ENCODE measurements at regions not wholly inside any gene's neighbourhood (a gene's known extent, or its start where the extent isn't known, plus 50 kb on each side); places are given as distances from the start of the nearest gene placed in this dataset.

- Histone ChIP-seq H3K9me2 (replicated peaks; ENCODE audit: insufficient read depth, low read length) (no peaks in the 10 kb centered on the region), H3K9me3 (ENCODE audit: insufficient read depth, low read length) (no peaks in the 10 kb centered on the region), H3K79me2 (ENCODE audit: insufficient read depth, low read length) (no peaks in the 10 kb centered on the region), H3K4me2 (ENCODE audit: low read depth, low read length, poor library complexity, severe bottlenecking) (no peak overlapping the region), H3F3A (ENCODE audit: insufficient read depth) (no peaks in the 10 kb centered on the region), H4K20me1 (ENCODE audit: low read depth, low read length) (no peaks in the 10 kb centered on the region), H3K27me3 (ENCODE audit: low read length) (no peaks in the 10 kb centered on the region), H3K9ac (ENCODE audit: low read length) (no peak overlapping the region), H2AFZ (ENCODE audit: low read depth, low read length, severe bottlenecking) (no peak overlapping the region), H3K36me3 (ENCODE audit: low read length) (no peaks in the 10 kb centered on the region), H3K4me3 (ENCODE audit: insufficient read depth, low read length, poor library complexity, severe bottlenecking) (no peak overlapping the region), H3K27ac (ENCODE audit: low read depth, low read length) (no peak overlapping the region)
- TF ChIP-seq CTCF (IDR thresholded peaks at IDR 0.05; ENCODE audit: insufficient read depth, low read length, poor library complexity, severe bottlenecking) (no peak), EZH2phosphoT487 (conservative IDR thresholded peaks at IDR 0.05; ENCODE audit: low read length) (no peak)
Measured at GRCh38 chr1:114235960-114236359, 82.3 kb upstream of the SYT6 start.

- Histone ChIP-seq H3K9me2 (replicated peaks; ENCODE audit: insufficient read depth, low read length) (no peaks in the 10 kb centered on the region), H3K9me3 (ENCODE audit: insufficient read depth, low read length) (no peaks in the 10 kb centered on the region), H3K9ac (ENCODE audit: low read length) (no peak overlapping the region), H4K20me1 (ENCODE audit: low read depth, low read length) (no peaks in the 10 kb centered on the region), H3K4me3 (ENCODE audit: insufficient read depth, low read length, poor library complexity, severe bottlenecking) (no peak overlapping the region), H2AFZ (ENCODE audit: low read depth, low read length, severe bottlenecking) (no peak overlapping the region), H3K27ac (ENCODE audit: low read depth, low read length) (no peak overlapping the region), H3K79me2 (ENCODE audit: insufficient read depth, low read length) (no peaks in the 10 kb centered on the region), H3K36me3 (ENCODE audit: low read length) (no peaks in the 10 kb centered on the region), H3K27me3 (ENCODE audit: low read length) (no peaks in the 10 kb centered on the region), H3F3A (ENCODE audit: insufficient read depth) (no peaks in the 10 kb centered on the region), H3K4me2 (ENCODE audit: low read depth, low read length, poor library complexity, severe bottlenecking) (no peak overlapping the region)
- TF ChIP-seq EZH2phosphoT487 (conservative IDR thresholded peaks at IDR 0.05; ENCODE audit: low read length) = no peak
- no peak for TF ChIP-seq CTCF (IDR thresholded peaks at IDR 0.05; ENCODE audit: insufficient read depth, low read length, poor library complexity, severe bottlenecking)
Measured at GRCh38 chr1:114235281-114235680, 81.6 kb upstream of the SYT6 start.

GRCh38 chr1:114234408-114235124 is 80.9 kb upstream of the SYT6 start:
- H3F3A ChIP-seq (ENCODE audit: insufficient read depth) = no peaks in the 10 kb centered on the region
- no peaks in the 10 kb centered on the region for H4K20me1 ChIP-seq (ENCODE audit: low read depth, low read length)
- H3K4me2 ChIP-seq (ENCODE audit: low read depth, low read length, poor library complexity, severe bottlenecking) = no peak overlapping the region
- no peak overlapping the region for H3K27ac ChIP-seq (ENCODE audit: low read depth, low read length)
- H3K79me2 ChIP-seq (ENCODE audit: insufficient read depth, low read length) = no peaks in the 10 kb centered on the region
- no peak overlapping the region for H3K9ac ChIP-seq (ENCODE audit: low read length)
- no peaks in the 10 kb centered on the region for H3K27me3 ChIP-seq (ENCODE audit: low read length)
- TF ChIP-seq EZH2phosphoT487 (conservative IDR thresholded peaks at IDR 0.05; ENCODE audit: low read length) = no peak
- no peak for TF ChIP-seq CTCF (IDR thresholded peaks at IDR 0.05; ENCODE audit: insufficient read depth, low read length, poor library complexity, severe bottlenecking)
- H3K9me3 ChIP-seq (ENCODE audit: insufficient read depth, low read length) = no peaks in the 10 kb centered on the region
- H3K36me3 ChIP-seq (ENCODE audit: low read length) = no peaks in the 10 kb centered on the region
- H2AFZ ChIP-seq (ENCODE audit: low read depth, low read length, severe bottlenecking) = no peak overlapping the region
- no peaks in the 10 kb centered on the region for H3K9me2 ChIP-seq (replicated peaks; ENCODE audit: insufficient read depth, low read length)
- H3K4me3 ChIP-seq (ENCODE audit: insufficient read depth, low read length, poor library complexity, severe bottlenecking) = no peak overlapping the region

All from SU-DHL-6 (cell line).